AG04449 (cell line): ENCODE measurements at regions not wholly inside any gene's neighbourhood (a gene's known extent, or its start where the extent isn't known, plus 50 kb on each side); places are given as distances from the start of the nearest gene placed in this dataset.

Source experiments
- CTCF ChIA-PET: fragments of 350-600 bp; formaldehyde crosslinking; extraction: SDS; loops from one replicate; lab custom pipeline; 2021; ENCODE audit warnings: antibody characterized with exemption; lab: Yijun Ruan, JAX
- POLR2A ChIA-PET: fragments of 400-600, 350-600 bp; formaldehyde crosslinking; extraction: SDS; loops from one replicate; lab custom pipeline; 2020; ENCODE audit warnings: antibody characterized with exemption, inconsistent platforms; lab: Yijun Ruan, JAX
- DNase-seq: peaks from one replicate; pipeline ENCODE4 v3.0.0-alpha.2; 2010; ENCODE audit warnings: low read depth, low spot score
- H3K4me3 ChIP-seq: 2 replicates; pipeline ENCODE4 v1.5.1; 2011; ENCODE audit warnings: low read depth, mild to moderate bottlenecking, control low read depth, low read length
- CTCF ChIP-seq: IDR thresholded peaks from one replicate; pipeline ENCODE4 v1.5.1; 2011; ENCODE audit warnings: mild to moderate bottlenecking, moderate library complexity, low read length, control low read depth, inconsistent platforms; ENCODE audit not compliant: insufficient read depth; ENCODE audit errors: missing control alignments

DNA sequence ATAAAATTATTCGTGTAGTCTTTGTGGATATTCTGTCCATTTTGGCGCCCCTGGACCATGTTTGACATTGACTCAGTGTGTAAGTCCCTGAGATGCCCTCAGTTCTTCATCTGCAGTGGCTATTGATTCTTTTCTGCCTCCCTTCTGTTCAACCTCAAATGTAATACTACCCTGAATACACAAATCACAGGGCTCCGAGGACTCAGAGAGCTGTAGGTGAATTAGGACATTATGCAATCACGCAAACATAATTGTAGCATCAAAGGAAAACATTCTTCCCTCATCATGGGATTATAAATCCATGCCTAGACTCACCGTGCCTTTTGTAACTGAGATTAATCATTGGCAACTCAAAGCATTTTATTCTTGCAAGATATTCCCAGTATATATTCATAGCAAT, 161.4 kb upstream of the PACRGL start:
- ChIA-PET POLR2A (no interaction called here), CTCF (interaction anchor here (5.0 kb wide), 1 partner anchor 110 kb away, joined by 22 read pairs; no protein-coding TSS in a partner anchor)
- DNase-seq: no peak
- no peak for TF ChIP-seq CTCF
- H3K4me3 ChIP-seq: no peak overlapping the region

GRCh38 chr4:20543131-20543530, 157.1 kb upstream of the PACRGL start:
- no peak overlapping the region for H3K4me3 ChIP-seq
- POLR2A ChIA-PET: no interaction called here
- DNase-seq: no peak
- TF ChIP-seq CTCF: no peak
- CTCF ChIA-PET: interaction anchor here (2.0 to 5.0 kb wide), 3 partner anchors 114 to 238 kb away, joined by 4 to 28 read pairs (median 22); no protein-coding TSS in a partner anchor

- no peak for DNase-seq
- ChIA-PET CTCF (interaction anchor here (0.7 to 2.1 kb wide), 32 partner anchors 8 to 298 kb away, joined by 3 to 28 read pairs (median 4); no protein-coding TSS in a partner anchor), POLR2A (interaction anchor here (0.7 kb wide), 1 partner anchor 1412 kb away, joined by 3 read pairs; no protein-coding TSS in a partner anchor)
- H3K4me3 ChIP-seq: no peak overlapping the region
- peak; percentile 37 for TF ChIP-seq CTCF
Observed at GRCh38 chr4:20544645-20545044, 155.6 kb upstream of the PACRGL start.

GRCh38 chr4:20552004-20552403, 148.3 kb upstream of the PACRGL start:
- CTCF ChIA-PET: interaction anchor here (1.0 kb wide), 1 partner anchor 7 kb away, joined by 8 read pairs; no protein-coding TSS in a partner anchor
- DNase-seq: no peak
- POLR2A ChIA-PET: no interaction called here
- no peak overlapping the region for H3K4me3 ChIP-seq
- TF ChIP-seq CTCF: no peak

GRCh38 chr4:20554134-20554533, 146.1 kb upstream of the PACRGL start:
- no peak for DNase-seq
- POLR2A ChIA-PET: no interaction called here
- TF ChIP-seq CTCF: no peak
- CTCF ChIA-PET: no interaction called here
- no peak overlapping the region for H3K4me3 ChIP-seq

- H3K4me3 ChIP-seq: no peak overlapping the region
- TF ChIP-seq CTCF: no peak
- POLR2A ChIA-PET: no interaction called here
- CTCF ChIA-PET: interaction anchor here (1.0 to 3.4 kb wide), 4 partner anchors 9 to 23 kb away, joined by 3 to 12 read pairs (median 3); no protein-coding TSS in a partner anchor
- DNase-seq: no peak
Observed at GRCh38 chr4:20565075-20565721, 135.1 kb upstream of the PACRGL start.
